Left renal cortex interstitium (tissue), 4 donors: ENCODE measurements at regions not wholly inside any gene's neighbourhood (a gene's known extent, or its start where the extent isn't known, plus 50 kb on each side); places are given as distances from the start of the nearest gene placed in this dataset.
"Not testable (repeated sequence)": the region's sequence is repeated elsewhere in the genome, so short reads cannot be mapped to it uniquely, and the experiment has no call there.

Experiments
- DNase-seq, 4 donors: peaks; one replicate each; pipeline ENCODE4 v3.0.0-alpha.2; 2013; ENCODE audit warnings: low read depth in 4 of 4, low spot score in 2 of 4, missing footprints in 1 of 4

GRCh38 chr5:97234380-97234779, 51.3 kb upstream of the RIOK2 start:
- DNase-seq = not testable (repeated sequence)

GRCh38 chr5:97242341-97242740, 59.3 kb upstream of the RIOK2 start:
- no peak for DNase-seq

- DNase-seq = no peak
Observed at GRCh38 chr5:97243353-97243752, 60.3 kb upstream of the RIOK2 start.

- peak in 2 of 4 donors; percentile 21 to 25 for DNase-seq
Observed at GRCh38 chr5:97245386-97245785, 62.3 kb upstream of the RIOK2 start.

GRCh38 chr5:97250113-97250512, 67.1 kb upstream of the RIOK2 start:
- no peak for DNase-seq

- no peak for DNase-seq
Observed at GRCh38 chr5:97266076-97266475, 83.0 kb upstream of the RIOK2 start.

- no peak for DNase-seq
Observed at GRCh38 chr5:97266576-97266975, 83.5 kb upstream of the RIOK2 start.

- DNase-seq = no peak
Observed at GRCh38 chr5:97267767-97268166, 84.7 kb upstream of the RIOK2 start.

- DNase-seq = no peak
Observed at GRCh38 chr5:97276474-97277120, 93.5 kb upstream of the RIOK2 start.

GRCh38 chr5:97281257-97281656, 98.2 kb upstream of the RIOK2 start:
- DNase-seq = no peak

- DNase-seq = peak in 3 of 4 donors; percentile 4 to 24 (median 7)
Observed at GRCh38 chr5:97297063-97297703, 114.1 kb upstream of the RIOK2 start.

GRCh38 chr5:97297704-97298091, 114.7 kb upstream of the RIOK2 start:
- no peak for DNase-seq

- DNase-seq = not testable (repeated sequence)
Observed at GRCh38 chr5:97301181-97301580, 118.1 kb upstream of the RIOK2 start.

GRCh38 chr5:97338729-97339128, 155.7 kb upstream of the RIOK2 start:
- no peak for DNase-seq

- no peak for DNase-seq
Observed at GRCh38 chr5:97355775-97356174, 172.7 kb upstream of the RIOK2 start.

GRCh38 chr5:97363577-97363976, 180.5 kb upstream of the RIOK2 start:
- DNase-seq = no peak

- no peak for DNase-seq
Observed at GRCh38 chr5:97364731-97365130, 181.7 kb upstream of the RIOK2 start.

- no peak for DNase-seq
Observed at GRCh38 chr5:97365163-97365845, 182.3 kb upstream of the RIOK2 start.

GRCh38 chr5:97365918-97366317, 182.9 kb upstream of the RIOK2 start:
- no peak for DNase-seq

- DNase-seq = no peak
Observed at GRCh38 chr5:97375959-97376358, 192.9 kb upstream of the RIOK2 start.

- DNase-seq = no peak
Observed at GRCh38 chr5:97377582-97377981, 194.5 kb upstream of the RIOK2 start.

GRCh38 chr5:97383996-97384395, 200.9 kb upstream of the RIOK2 start:
- no peak for DNase-seq
